Fibroblast of skin of left biceps (primary cell): ENCODE measurements at regions not wholly inside any gene's neighbourhood (a gene's known extent, or its start where the extent isn't known, plus 50 kb on each side); places are given as distances from the start of the nearest gene placed in this dataset.
A peak's percentile ranks its signal among the peaks of the same experiment; 100 is the strongest.
"Not testable (repeated sequence)": the region's sequence is repeated elsewhere in the genome, so short reads cannot be mapped to it uniquely, and the experiment has no call there.

ENCODE experiments used
- DNase-seq, 2 experiments: peaks; one replicate each; pipeline ENCODE4 v3.0.0-alpha.2; 2013; ENCODE audit warnings: low read depth in 2 of 2

GRCh38 chr13:86051134-86052103, 252.2 kb upstream of the SLITRK6 start:
- no peak for DNase-seq

- DNase-seq = no peak
Observed at GRCh38 chr13:86038490-86038889, 239.3 kb upstream of the SLITRK6 start.

- DNase-seq = peak; percentile 12 to 24
Observed at GRCh38 chr13:86020351-86021002, 221.3 kb upstream of the SLITRK6 start.

GRCh38 chr13:86006317-86006716, 207.1 kb upstream of the SLITRK6 start:
- no peak for DNase-seq

GRCh38 chr13:86003029-86003428, 203.8 kb upstream of the SLITRK6 start:
- DNase-seq = no peak

GRCh38 chr13:86000546-86000945, 201.3 kb upstream of the SLITRK6 start:
- no peak for DNase-seq

GRCh38 chr13:85997587-85997986, 198.4 kb upstream of the SLITRK6 start:
- DNase-seq = no peak

- DNase-seq = no peak
Observed at GRCh38 chr13:85995788-85996418, 196.7 kb upstream of the SLITRK6 start.

- no peak for DNase-seq
Observed at GRCh38 chr13:85993567-85993966, 194.3 kb upstream of the SLITRK6 start.

- no peak for DNase-seq
Observed at GRCh38 chr13:85990397-85990796, 191.2 kb upstream of the SLITRK6 start.

GRCh38 chr13:85985797-85986196, 186.6 kb upstream of the SLITRK6 start:
- no peak for DNase-seq

- no peak for DNase-seq
Observed at GRCh38 chr13:85982102-85982501, 182.9 kb upstream of the SLITRK6 start.

- not testable (repeated sequence) for DNase-seq
Observed at GRCh38 chr13:85980447-85980846, 181.2 kb upstream of the SLITRK6 start.

GRCh38 chr13:85976242-85976641, 177.0 kb upstream of the SLITRK6 start:
- no peak for DNase-seq

- no peak for DNase-seq
Observed at GRCh38 chr13:85974608-85975366, 175.6 kb upstream of the SLITRK6 start.

GRCh38 chr13:85970727-85971126, 171.5 kb upstream of the SLITRK6 start:
- no peak for DNase-seq

GRCh38 chr13:85969331-85969730, 170.1 kb upstream of the SLITRK6 start:
- no peak for DNase-seq

- no peak for DNase-seq
Observed at GRCh38 chr13:85935868-85936467, 136.7 kb upstream of the SLITRK6 start.

GRCh38 chr13:85930108-85930507, 130.9 kb upstream of the SLITRK6 start:
- no peak for DNase-seq

GRCh38 chr13:85910962-85911361, 111.7 kb upstream of the SLITRK6 start:
- DNase-seq = no peak

- no peak for DNase-seq
Observed at GRCh38 chr13:85900521-85900920, 101.3 kb upstream of the SLITRK6 start.
